SK-N-SH (cell line): ENCODE measurements at regions not wholly inside any gene's neighbourhood (a gene's known extent, or its start where the extent isn't known, plus 50 kb on each side); places are given as distances from the start of the nearest gene placed in this dataset.
A peak's percentile ranks its signal among the peaks of the same experiment; 100 is the strongest.

ENCODE experiments used
- CTCF ChIA-PET: fragments of 300-600, 350-600 bp; formaldehyde crosslinking; extraction: SDS; loops from one replicate; lab custom pipeline; 2021; lab: Yijun Ruan, JAX
- POLR2A ChIA-PET: fragments of 350-600 bp; sonication (Branson Sonifier 250); formaldehyde crosslinking; extraction: SDS; loops from one replicate; lab custom pipeline; 2020; ENCODE audit warnings: antibody characterized with exemption, inconsistent platforms; lab: Yijun Ruan, JAX
- DNase-seq: peaks from one replicate; pipeline ENCODE4 v3.0.0; 2012
- H2AFZ ChIP-seq: fragments of 200-600 bp; sonication (generic); 2 replicates; pipeline ENCODE4 v1.8.1; 2016; ENCODE audit warnings: antibody characterized with exemption, mild to moderate bottlenecking, low read depth
- H3F3A ChIP-seq: fragments of 200-600 bp; sonication (generic); replicated peaks from 2 replicates; pipeline ENCODE3; 2016; ENCODE audit warnings: antibody characterized with exemption, mild to moderate bottlenecking; ENCODE audit not compliant: insufficient read depth
- H3K27ac ChIP-seq, 2 experiments: fragments of 200-500 bp in 1 of 2; fragments of 200-600 bp in 1 of 2; sonication (Bioruptor generic) in 1 of 2; sonication (generic), shearing (Covaris generic) in 1 of 2; 2 replicates each; pipeline versions ENCODE4 v1.5.1 to v1.6.1; 2014 to 2016; ENCODE audit warnings: low read depth in 2 of 2, inconsistent platforms in 1 of 2, low read length in 1 of 2, mild to moderate bottlenecking in 1 of 2, mixed read lengths in 1 of 2
- H3K27me3 ChIP-seq: fragments of 200-600 bp; sonication (generic), shearing (Covaris generic); 2 replicates; pipeline ENCODE4 v1.6.1; 2016; ENCODE audit warnings: mixed run types; ENCODE audit not compliant: insufficient read depth
- H3K36me3 ChIP-seq, 2 experiments: fragments of 200-500 bp in 1 of 2; fragments of 200-600 bp in 1 of 2; sonication (Bioruptor generic) in 1 of 2; sonication (generic) in 1 of 2; replicated peaks in 1 of 2; 2 replicates each; pipeline versions ENCODE3 to v1.5.1; 2014 to 2016; ENCODE audit warnings: low read length in 1 of 2, mild to moderate bottlenecking in 1 of 2; ENCODE audit not compliant: insufficient read depth in 2 of 2, control insufficient read depth in 1 of 2
- H3K4me1 ChIP-seq, 2 experiments: fragments of 200-500 bp in 1 of 2; fragments of 200-600 bp in 1 of 2; sonication (Bioruptor generic) in 1 of 2; sonication (generic), shearing (Covaris generic) in 1 of 2; 2 replicates each; pipeline versions ENCODE4 v1.5.1 to v1.6.1; 2014 to 2016; ENCODE audit warnings: low read depth in 1 of 2, low read length in 1 of 2, mixed run types in 1 of 2; ENCODE audit not compliant: insufficient read depth in 2 of 2, control insufficient read depth in 1 of 2
- H3K4me2 ChIP-seq: fragments of 200-600 bp; sonication (generic), shearing (Covaris generic); 2 replicates; pipeline ENCODE4 v1.6.1; 2017; ENCODE audit warnings: mixed run types
- H3K4me3 ChIP-seq, 2 experiments: fragments of 200-500 bp in 1 of 2; fragments of 200-600 bp in 1 of 2; sonication (Bioruptor generic) in 1 of 2; sonication (generic), shearing (Covaris generic) in 1 of 2; 2 replicates each; pipeline versions ENCODE4 v1.5.1 to v1.8.1; 2014 to 2016; ENCODE audit warnings: low read depth in 2 of 2, inconsistent platforms in 1 of 2, low read length in 1 of 2, mild to moderate bottlenecking in 1 of 2, mixed read lengths in 1 of 2, moderate library complexity in 1 of 2
- H3K79me2 ChIP-seq: fragments of 200-600 bp; sonication (generic); 2 replicates; pipeline ENCODE4 v1.8.1; 2017; ENCODE audit warnings: mild to moderate bottlenecking; ENCODE audit not compliant: insufficient read depth
- H3K9ac ChIP-seq: fragments of 200-600 bp; sonication (generic); 2 replicates; pipeline ENCODE4 v1.6.1; 2017; ENCODE audit warnings: mixed run types
- H3K9me2 ChIP-seq: fragments of 200-600 bp; sonication (generic); 2 replicates; pipeline ENCODE4 v1.6.1; 2017; ENCODE audit warnings: mixed run types
- H3K9me3 ChIP-seq: fragments of 200-600 bp; sonication (generic); 2 replicates; pipeline ENCODE4 v1.6.1; 2017; ENCODE audit warnings: mixed run types, mild to moderate bottlenecking, moderate library complexity
- H4K20me1 ChIP-seq: fragments of 200-600 bp; sonication (generic); 2 replicates; pipeline ENCODE4 v1.6.1; 2017; ENCODE audit warnings: mild to moderate bottlenecking, mixed run types; ENCODE audit not compliant: insufficient read depth
- CHD2 ChIP-seq: fragments of 150-350 bp; IDR thresholded peaks from 2 replicates; pipeline ENCODE4 v1.6.1; 2018; ENCODE audit warnings: low read length; ENCODE audit not compliant: partially characterized antibody
- ELF1 ChIP-seq: IDR thresholded peaks from 2 replicates; pipeline ENCODE4 v1.4.0; 2012
- EP300 ChIP-seq, 2 experiments: IDR thresholded peaks; 2 replicates each; pipeline versions ENCODE4 v1.4.0 to v1.6.1; 2012; ENCODE audit warnings: borderline replicate concordance in 1 of 2, low read depth in 1 of 2, low read length in 1 of 2
- EZH2phosphoT487 ChIP-seq: fragments of 200-600 bp; sonication (generic); IDR thresholded peaks from 2 replicates; pipeline ENCODE4 v1.6.1; 2017; ENCODE audit warnings: low read depth, mixed run types, mild to moderate bottlenecking, antibody characterized with exemption, moderate library complexity, borderline replicate concordance
- GATA2 ChIP-seq: sonication (generic); formaldehyde crosslinking; IDR thresholded peaks from 2 replicates; pipeline ENCODE4 v1.5.0; 2020; ENCODE audit warnings: mild to moderate bottlenecking, missing genetic modification reagents
- JUND ChIP-seq: IDR thresholded peaks from 2 replicates; pipeline ENCODE4 v1.4.0; 2012
- RAD21 ChIP-seq: IDR thresholded peaks from 2 replicates; pipeline ENCODE4 v1.6.1; 2012; ENCODE audit warnings: mild to moderate bottlenecking, low read length
- RXRA ChIP-seq: IDR thresholded peaks from 2 replicates; pipeline ENCODE4 v1.4.0; 2012; ENCODE audit warnings: low read depth, mild to moderate bottlenecking, borderline replicate concordance
- SMC3 ChIP-seq: IDR thresholded peaks from 2 replicates; pipeline ENCODE4 v1.6.1; 2012; ENCODE audit warnings: low read depth, low read length, improper control_type of control experiment
- TEAD4 ChIP-seq: IDR thresholded peaks from 2 replicates; pipeline ENCODE4 v1.4.0; 2012; ENCODE audit warnings: mild to moderate bottlenecking, borderline replicate concordance; ENCODE audit not compliant: insufficient read depth
- WGBS: methylation state at CpG from one replicate; pipeline ENCODE4 v1.1.6; 2017; ENCODE audit warnings: low lambda C conversion rate; 5-methylcytosine and 5-hydroxymethylcytosine counted together
- TF ChIP-seq, protein P1 (sequence below): fragments of 200-600 bp; sonication (generic); IDR thresholded peaks from 2 replicates; pipeline ENCODE4 v1.6.1; 2017; ENCODE audit warnings: antibody characterized with exemption, mild to moderate bottlenecking, moderate library complexity
- TF ChIP-seq, protein P2 (sequence below): IDR thresholded peaks from 2 replicates; pipeline ENCODE4 v1.4.0; 2012; ENCODE audit warnings: low read depth, borderline replicate concordance
- TF ChIP-seq, protein P3 (sequence below): IDR thresholded peaks from 2 replicates; pipeline ENCODE4 v1.4.0; 2012; ENCODE audit warnings: low read depth, borderline replicate concordance

DNA sequence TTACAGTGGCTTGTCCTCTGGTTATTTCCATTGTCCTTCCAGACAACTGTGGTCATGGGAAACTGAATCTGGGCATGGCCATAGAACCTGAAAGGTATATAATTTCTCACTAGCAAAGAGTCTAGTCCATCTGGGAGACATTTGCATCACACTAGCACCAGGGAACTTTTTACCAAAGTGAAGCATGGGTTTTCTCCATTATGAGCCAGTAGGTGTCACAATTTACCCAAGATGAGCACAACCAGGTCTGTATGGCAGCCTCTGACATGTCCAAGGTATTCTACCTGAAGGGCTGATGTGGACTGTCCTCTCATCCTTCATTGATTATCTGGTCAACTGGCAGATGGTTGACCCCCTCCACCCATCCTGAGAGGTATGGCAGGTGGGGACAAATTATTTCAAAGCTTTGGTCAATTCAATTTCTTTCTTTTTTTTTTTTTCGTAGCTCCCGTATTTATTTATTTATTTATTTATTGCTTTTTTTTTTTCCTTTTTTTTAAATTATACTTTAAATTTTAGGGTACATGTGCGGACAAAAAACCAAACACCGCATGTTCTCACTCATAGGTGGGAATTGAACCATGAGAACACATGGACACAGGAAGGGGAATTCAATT, 425.9 kb downstream of the TMEM135 start:
- H3K27me3 ChIP-seq = peaks cover 7% of the 10 kb centered on the region; the same call in 1 of the 2 replicates
- no peak overlapping the region for H3K27ac ChIP-seq
- no peaks in the 10 kb centered on the region for H3K4me1 ChIP-seq
- CTCF ChIA-PET = interaction anchor here (0.8 to 0.9 kb wide), 2 partner anchors 9 to 18 kb away, joined by 3 read pairs; no protein-coding TSS in a partner anchor
- 21% methylated on average over 4 of the region's 4 CpGs for WGBS
- DNase-seq = peak; percentile 5
- H3K4me2 ChIP-seq = no peak overlapping the region
- H3K4me3 ChIP-seq = no peak overlapping the region
- H3K79me2 ChIP-seq = no peaks in the 10 kb centered on the region
- no peak overlapping the region for H2AFZ ChIP-seq
- H3K9me2 ChIP-seq = no peaks in the 10 kb centered on the region
- H3K9ac ChIP-seq = no peak overlapping the region
- no peaks in the 10 kb centered on the region for H4K20me1 ChIP-seq
- TF ChIP-seq EP300 (IDR thresholded peaks at IDR 0.05; ENCODE audit: borderline replicate concordance in 1 of 2, low read depth in 1 of 2, low read length in 1 of 2) (no peak), RAD21 (peak; percentile 57)
- TF ChIP-seq, protein P1, sequence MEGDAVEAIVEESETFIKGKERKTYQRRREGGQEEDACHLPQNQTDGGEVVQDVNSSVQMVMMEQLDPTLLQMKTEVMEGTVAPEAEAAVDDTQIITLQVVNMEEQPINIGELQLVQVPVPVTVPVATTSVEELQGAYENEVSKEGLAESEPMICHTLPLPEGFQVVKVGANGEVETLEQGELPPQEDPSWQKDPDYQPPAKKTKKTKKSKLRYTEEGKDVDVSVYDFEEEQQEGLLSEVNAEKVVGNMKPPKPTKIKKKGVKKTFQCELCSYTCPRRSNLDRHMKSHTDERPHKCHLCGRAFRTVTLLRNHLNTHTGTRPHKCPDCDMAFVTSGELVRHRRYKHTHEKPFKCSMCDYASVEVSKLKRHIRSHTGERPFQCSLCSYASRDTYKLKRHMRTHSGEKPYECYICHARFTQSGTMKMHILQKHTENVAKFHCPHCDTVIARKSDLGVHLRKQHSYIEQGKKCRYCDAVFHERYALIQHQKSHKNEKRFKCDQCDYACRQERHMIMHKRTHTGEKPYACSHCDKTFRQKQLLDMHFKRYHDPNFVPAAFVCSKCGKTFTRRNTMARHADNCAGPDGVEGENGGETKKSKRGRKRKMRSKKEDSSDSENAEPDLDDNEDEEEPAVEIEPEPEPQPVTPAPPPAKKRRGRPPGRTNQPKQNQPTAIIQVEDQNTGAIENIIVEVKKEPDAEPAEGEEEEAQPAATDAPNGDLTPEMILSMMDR = peak; percentile 46
- POLR2A ChIA-PET = no interaction called here
- H3F3A ChIP-seq = no peaks in the 10 kb centered on the region
- no peaks in the 10 kb centered on the region for H3K9me3 ChIP-seq
- H3K36me3 ChIP-seq = no peaks in the 10 kb centered on the region

DNA sequence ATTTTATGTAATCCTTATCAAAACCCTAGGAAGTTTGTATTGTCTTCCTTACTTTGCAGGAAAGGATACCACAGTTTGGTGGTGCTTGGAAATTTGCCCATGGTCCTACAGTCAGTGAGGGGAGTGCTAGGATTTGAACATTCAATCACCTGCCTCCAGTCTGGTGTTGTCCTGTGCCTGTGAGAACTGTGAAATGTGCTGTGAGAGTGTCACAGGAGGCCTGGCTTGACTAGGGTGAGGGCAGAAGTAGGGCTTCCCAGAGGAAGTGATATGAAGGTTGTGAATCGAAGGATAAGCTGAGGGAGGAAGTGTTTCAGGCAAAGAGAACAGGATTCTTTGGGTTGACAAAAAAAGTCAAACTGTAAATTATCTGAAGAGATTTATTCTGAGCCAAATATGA, 424.4 kb downstream of the TMEM135 start:
- H3K4me2 ChIP-seq = no peak overlapping the region
- no peaks in the 10 kb centered on the region for H3K9me2 ChIP-seq
- CTCF ChIA-PET = interaction anchor here (1.1 kb wide), 1 partner anchor 41 kb away, joined by 3 read pairs; no protein-coding TSS in a partner anchor
- H3K9ac ChIP-seq = no peak overlapping the region
- H3K4me1 ChIP-seq = no peaks in the 10 kb centered on the region
- H3K4me3 ChIP-seq = no peak overlapping the region
- 5% methylated on average over 1 of the region's 1 CpG for WGBS
- TF ChIP-seq SMC3 (no peak), ELF1 (no peak), CHD2 (no peak), JUND (no peak), RXRA (no peak), TEAD4 (no peak), EZH2phosphoT487 (no peak), GATA2 (CRISPR knock-in tag) (no peak)
- TF ChIP-seq, protein P2, sequence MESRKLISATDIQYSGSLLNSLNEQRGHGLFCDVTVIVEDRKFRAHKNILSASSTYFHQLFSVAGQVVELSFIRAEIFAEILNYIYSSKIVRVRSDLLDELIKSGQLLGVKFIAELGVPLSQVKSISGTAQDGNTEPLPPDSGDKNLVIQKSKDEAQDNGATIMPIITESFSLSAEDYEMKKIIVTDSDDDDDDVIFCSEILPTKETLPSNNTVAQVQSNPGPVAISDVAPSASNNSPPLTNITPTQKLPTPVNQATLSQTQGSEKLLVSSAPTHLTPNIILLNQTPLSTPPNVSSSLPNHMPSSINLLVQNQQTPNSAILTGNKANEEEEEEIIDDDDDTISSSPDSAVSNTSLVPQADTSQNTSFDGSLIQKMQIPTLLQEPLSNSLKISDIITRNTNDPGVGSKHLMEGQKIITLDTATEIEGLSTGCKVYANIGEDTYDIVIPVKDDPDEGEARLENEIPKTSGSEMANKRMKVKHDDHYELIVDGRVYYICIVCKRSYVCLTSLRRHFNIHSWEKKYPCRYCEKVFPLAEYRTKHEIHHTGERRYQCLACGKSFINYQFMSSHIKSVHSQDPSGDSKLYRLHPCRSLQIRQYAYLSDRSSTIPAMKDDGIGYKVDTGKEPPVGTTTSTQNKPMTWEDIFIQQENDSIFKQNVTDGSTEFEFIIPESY = no peak
- TF ChIP-seq, protein P3, sequence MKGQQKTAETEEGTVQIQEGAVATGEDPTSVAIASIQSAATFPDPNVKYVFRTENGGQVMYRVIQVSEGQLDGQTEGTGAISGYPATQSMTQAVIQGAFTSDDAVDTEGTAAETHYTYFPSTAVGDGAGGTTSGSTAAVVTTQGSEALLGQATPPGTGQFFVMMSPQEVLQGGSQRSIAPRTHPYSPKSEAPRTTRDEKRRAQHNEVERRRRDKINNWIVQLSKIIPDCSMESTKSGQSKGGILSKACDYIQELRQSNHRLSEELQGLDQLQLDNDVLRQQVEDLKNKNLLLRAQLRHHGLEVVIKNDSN = no peak
- H3F3A ChIP-seq = no peaks in the 10 kb centered on the region
- no peak overlapping the region for H3K27ac ChIP-seq
- no peaks in the 10 kb centered on the region for H4K20me1 ChIP-seq
- no peak overlapping the region for H2AFZ ChIP-seq
- H3K9me3 ChIP-seq = no peaks in the 10 kb centered on the region
- no peaks in the 10 kb centered on the region for H3K79me2 ChIP-seq
- no peaks in the 10 kb centered on the region for H3K36me3 ChIP-seq
- POLR2A ChIA-PET = no interaction called here
- no peak for DNase-seq
- peaks cover 7% of the 10 kb centered on the region; the same call in 1 of the 2 replicates for H3K27me3 ChIP-seq
